ENCODE measurements at regions not wholly inside any gene's neighbourhood (a gene's known extent, or its start where the extent isn't known, plus 50 kb on each side); places are given as distances from the start of the nearest gene placed in this dataset.
"Not testable (repeated sequence)": the region's sequence is repeated elsewhere in the genome, so short reads cannot be mapped to it uniquely, and the experiment has no call there.

GRCh38 chr1:83053446-83053845, 945.5 kb downstream of the TTLL7 start:
- no peak overlapping the region for H3K4me3 ChIP-seq (ENCODE audit: low read depth, low read length)

- H3K4me3 ChIP-seq (ENCODE audit: low read depth, low read length) = no peak overlapping the region
These were observed 946.1 kb downstream of the TTLL7 start for GRCh38 chr1:83052865-83053264.

- not testable (repeated sequence) for H3K4me3 ChIP-seq (ENCODE audit: low read depth, low read length)
These were observed 947.9 kb downstream of the TTLL7 start for GRCh38 chr1:83051053-83051452.

DNA sequence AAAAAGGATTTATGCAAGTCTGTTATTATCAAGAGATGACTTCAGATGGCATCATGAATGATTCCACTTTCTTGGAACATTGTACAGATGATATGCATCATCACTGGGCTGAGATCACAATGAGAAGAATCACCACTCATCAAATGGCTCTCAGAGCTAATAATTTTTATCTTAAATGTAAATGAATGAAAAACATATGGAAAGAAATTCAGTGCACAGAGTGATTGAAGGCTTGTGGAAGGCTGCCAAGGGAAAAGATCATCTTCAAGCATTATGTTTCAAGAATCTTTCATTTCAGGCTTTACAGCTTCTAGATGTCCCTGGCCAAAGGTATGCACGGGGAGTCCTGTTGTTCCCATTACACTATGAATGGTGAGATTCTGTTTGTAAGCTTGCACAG, 955.7 kb downstream of the TTLL7 start:
- no peak overlapping the region for H3K4me3 ChIP-seq (ENCODE audit: low read depth, low read length)

DNA sequence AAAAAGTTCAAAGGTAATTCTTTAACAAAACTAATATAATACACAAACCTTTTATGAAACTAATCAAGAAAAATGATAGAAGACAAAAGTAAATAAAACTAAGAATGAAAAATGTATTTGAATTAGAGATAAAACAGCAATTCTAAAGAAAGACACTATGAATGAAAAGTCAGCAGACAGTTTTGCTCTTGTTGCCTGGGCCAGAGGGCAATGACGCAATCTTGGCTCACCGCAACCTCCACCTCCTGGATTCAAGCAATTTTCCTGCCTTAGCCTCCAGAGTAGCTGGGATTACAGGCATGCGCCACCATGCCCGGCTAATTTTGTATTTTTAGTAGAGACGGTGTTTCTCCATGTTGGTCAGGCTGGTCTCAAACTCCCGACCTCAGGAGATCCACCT, 959.8 kb downstream of the TTLL7 start:
- not testable (repeated sequence) for H3K4me3 ChIP-seq (ENCODE audit: low read depth, low read length)

DNA sequence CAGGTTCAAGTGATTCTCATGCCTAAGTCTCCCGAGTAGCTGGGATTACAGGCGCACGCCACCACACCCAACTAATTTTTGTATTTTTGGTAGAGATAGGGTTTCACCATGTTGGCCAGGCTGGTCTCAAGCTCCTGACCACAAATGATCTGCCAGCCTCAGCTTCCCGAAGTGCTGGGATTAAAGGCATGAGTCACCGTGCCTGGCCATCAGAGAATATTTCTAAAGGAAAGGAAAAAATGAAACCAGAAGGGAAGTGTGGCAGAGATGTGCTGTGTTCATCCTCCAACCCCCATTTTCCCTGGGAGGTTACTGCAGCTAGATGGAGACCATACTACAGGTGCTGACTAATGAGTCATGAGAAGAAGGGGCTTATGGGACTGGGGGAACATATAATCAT, 964.1 kb downstream of the TTLL7 start:
- no peak overlapping the region for H3K4me3 ChIP-seq (ENCODE audit: low read depth, low read length)

DNA sequence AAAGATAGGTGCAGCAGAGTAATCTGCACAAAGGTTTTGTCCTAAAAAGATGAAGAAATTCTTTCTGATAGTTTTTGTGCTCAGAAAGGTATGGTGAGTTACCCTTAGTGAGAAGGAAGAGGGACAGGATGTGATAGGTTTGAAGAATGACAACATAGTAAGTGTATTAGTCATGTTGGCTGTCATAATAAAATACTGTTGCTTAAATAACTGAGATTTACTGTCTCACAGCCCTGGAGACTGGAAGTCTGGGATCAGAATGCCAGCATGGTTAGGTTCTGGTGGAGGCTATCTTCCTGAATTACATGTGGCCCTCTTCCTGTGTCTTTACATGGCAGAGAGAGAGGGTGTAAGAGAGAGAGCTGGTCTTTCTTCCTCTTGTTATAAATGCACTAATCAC, 965.2 kb downstream of the TTLL7 start:
- H3K4me3 ChIP-seq (ENCODE audit: low read depth, low read length) = no peak overlapping the region

- H3K4me3 ChIP-seq (ENCODE audit: low read depth, low read length) = no peak overlapping the region
These were observed 969.0 kb downstream of the TTLL7 start for GRCh38 chr1:83029916-83030315.

DNA sequence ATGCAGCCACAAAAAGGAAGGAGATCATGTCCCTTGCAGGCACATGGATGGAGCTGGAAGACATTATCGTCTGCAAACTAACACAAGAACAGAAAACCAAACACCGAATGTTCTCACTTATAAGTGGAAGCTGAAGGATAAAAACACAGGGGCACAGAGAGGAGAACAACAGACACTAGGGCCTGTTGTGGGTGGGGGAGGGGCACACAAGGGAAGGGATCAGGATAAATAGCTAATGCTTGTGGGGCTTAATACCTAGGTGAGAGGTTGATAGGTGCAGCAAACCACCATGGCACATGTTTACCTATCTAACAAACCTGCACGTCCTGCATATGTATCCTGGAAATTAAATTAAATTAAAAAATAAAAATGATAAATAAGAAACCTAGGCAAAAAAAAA, 969.9 kb downstream of the TTLL7 start:
- no peak overlapping the region for H3K4me3 ChIP-seq (ENCODE audit: low read depth, low read length)

DNA sequence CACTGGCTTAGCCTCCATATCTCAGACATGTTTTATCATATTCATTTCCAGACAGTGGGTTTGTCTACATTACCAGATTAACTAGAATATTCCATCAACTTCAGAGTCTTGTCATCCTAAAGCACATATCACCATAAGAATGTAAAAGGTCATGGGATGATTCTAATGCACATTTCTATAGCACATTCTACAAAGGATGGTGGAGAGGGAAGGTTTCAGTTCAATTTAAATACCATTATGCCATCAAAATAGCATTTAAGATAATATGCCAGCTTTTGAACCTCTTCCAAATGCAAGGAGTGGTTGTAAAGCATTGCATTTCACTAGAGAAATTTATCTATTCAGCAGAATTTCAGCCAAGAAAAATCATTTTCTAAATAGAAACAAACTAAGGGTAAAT, 970.5 kb downstream of the TTLL7 start:
- H3K4me3 ChIP-seq (ENCODE audit: low read depth, low read length) = no peak overlapping the region

GRCh38 chr1:83027511-83027910, 971.4 kb downstream of the TTLL7 start:
- H3K4me3 ChIP-seq (ENCODE audit: low read depth, low read length) = no peak overlapping the region

- no peak overlapping the region for H3K4me3 ChIP-seq (ENCODE audit: low read depth, low read length)
These were observed 972.2 kb downstream of the TTLL7 start for GRCh38 chr1:83026745-83027144.

GRCh38 chr1:83024251-83024767, 974.6 kb downstream of the TTLL7 start:
- H3K4me3 ChIP-seq (ENCODE audit: low read depth, low read length) = no peak overlapping the region

GRCh38 chr1:83023212-83023611, 975.7 kb downstream of the TTLL7 start:
- H3K4me3 ChIP-seq (ENCODE audit: low read depth, low read length) = no peak overlapping the region

- H3K4me3 ChIP-seq (ENCODE audit: low read depth, low read length) = no peak overlapping the region
These were observed 976.7 kb downstream of the TTLL7 start for GRCh38 chr1:83022206-83022605.

DNA sequence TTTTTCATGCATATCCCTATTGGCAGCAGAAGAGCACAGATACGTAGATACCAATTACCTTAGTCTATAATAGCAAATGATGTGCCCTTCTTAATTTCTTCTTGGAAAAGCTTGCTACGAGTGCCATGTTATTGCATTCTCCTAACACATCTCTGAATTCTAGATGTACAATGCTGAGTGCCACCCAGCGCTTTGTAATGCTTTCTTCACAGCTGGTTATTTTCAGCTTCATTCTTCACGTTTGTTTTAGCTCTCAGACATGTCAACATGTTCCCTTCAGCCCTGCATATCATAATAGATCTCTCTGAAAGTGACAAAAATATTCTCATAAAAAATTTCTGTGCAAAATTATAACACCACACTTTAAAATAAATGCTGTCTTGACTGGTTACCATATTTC, 981.2 kb downstream of the TTLL7 start:
- no peak overlapping the region for H3K4me3 ChIP-seq (ENCODE audit: low read depth, low read length)

DNA sequence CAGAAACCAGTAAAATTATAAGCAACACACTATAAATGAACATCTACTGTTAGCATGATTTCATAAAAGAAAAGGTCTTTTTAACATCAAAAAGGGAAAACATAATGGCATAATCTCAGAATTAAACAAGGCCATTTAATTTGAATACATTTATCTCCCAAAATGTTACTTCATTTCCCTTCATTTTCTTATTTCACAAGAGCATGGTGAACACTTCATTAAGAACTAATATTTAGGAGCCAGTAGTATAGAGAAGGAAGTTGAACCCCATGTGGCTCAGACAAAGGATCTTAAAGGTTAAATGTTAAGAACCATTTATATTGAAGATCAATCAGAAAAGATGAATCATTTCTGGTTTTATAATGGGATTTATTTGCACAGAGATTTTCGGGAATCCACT, 981.7 kb downstream of the TTLL7 start:
- H3K4me3 ChIP-seq (ENCODE audit: low read depth, low read length) = no peak overlapping the region

DNA sequence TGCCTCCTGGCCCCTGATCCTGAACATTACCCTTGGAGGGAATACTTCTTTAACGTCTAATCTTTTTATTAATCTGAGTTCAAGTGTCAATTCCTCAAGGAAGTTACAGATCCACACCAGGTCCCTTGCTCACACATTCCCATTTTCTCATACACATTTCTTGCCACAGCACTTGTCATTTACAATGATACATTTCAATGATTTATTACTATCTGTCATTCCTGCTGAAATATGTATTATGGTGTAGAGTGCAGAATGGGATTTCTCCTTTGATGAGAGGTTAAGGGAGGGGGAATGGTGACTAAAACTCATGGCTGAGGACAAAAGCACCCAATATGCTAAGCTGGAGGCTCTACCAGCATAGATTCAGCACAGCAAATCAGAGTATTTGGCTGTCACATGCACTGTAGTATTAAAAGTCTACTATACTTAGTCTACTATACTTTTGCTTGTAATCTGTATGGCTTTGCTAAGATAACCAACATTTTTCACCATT, 982.5 kb downstream of the TTLL7 start:
- H3K4me3 ChIP-seq (ENCODE audit: low read depth, low read length) = no peak overlapping the region

- H3K4me3 ChIP-seq (ENCODE audit: low read depth, low read length) = no peak overlapping the region
These were observed 983.8 kb downstream of the TTLL7 start for GRCh38 chr1:83015163-83015562.

DNA sequence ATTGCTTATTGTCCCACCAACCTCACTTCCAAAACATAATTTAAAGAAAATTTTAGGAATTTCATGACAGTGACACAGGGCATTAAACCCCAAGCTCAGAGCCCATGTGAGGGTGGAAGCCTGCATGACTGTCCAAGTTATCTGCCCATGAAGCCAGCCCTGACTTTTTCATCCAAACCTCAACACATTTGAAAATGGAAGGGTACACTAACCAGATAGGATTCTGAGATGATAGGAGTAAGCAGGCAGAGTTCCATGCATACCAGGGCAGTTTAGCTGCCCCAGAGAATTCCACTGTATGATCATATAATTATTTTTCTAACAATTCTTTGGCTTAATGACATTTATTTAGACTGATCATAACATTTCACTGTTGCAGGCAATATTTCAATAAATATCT, 986.0 kb downstream of the TTLL7 start:
- H3K4me3 ChIP-seq (ENCODE audit: low read depth, low read length) = no peak overlapping the region

DNA sequence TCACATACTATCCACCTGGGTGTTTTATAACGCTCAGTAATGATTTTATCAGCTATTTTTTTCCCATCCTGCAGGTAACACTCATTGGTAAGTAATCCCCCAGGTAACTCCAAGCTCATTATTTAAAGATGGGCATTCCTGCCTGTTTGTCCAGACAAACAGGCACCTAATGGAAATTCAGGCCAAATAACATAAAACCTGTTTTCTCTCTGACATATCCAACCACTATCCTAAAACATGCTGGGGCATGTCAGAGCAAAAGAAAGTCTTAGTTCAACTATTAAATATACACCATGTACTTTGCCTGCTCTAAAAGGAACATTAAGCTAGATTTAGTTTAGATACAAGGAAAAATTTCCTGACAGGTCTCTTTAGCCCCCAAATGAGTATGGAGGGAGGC, 987.7 kb downstream of the TTLL7 start:
- no peak overlapping the region for H3K4me3 ChIP-seq (ENCODE audit: low read depth, low read length)

- H3K4me3 ChIP-seq (ENCODE audit: low read depth, low read length) = no peak overlapping the region
These were observed 992.7 kb downstream of the TTLL7 start for GRCh38 chr1:83006271-83006670.

DNA sequence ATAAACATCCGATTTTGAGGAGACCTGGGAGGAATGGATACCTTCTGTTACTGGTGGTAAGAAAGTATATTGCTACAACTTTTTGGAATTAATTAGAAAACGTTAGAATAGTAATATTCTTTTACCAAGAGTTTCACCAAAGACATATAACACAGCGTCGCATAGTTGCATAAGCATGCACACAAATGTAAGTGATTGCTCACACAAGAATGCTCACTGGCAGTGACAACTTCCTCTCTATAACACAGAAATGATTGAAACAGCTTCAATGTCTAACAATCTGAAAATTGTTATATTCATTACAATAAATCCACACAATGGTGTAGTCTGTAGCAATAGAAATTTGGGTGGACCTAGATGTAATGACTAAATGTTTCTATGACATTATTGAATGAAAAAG, 998.6 kb downstream of the TTLL7 start:
- no peak overlapping the region for H3K4me3 ChIP-seq (ENCODE audit: low read depth, low read length)

DNA sequence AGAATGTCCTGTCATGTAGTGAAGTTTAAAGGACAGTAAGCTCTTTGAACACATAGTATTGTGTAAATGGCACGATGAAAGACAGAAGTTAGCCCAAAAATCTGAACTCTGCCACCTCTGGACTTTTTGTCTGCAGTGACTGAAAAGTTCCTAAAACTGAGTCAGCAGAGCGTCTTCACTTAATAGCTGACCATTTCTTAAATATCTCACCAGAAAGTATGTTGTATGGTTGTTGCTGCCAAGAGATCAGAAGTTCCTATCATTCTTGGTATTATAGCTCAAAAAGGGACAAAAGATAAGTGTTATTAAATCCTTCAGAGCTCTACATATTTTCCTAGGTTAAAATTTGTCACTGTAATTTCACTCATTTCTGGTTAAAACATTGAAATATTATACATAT, 1003.0 kb downstream of the TTLL7 start:
- H3K4me3 ChIP-seq (ENCODE audit: low read depth, low read length) = no peak overlapping the region
